ENCODE measurements at regions not wholly inside any gene's neighbourhood (a gene's known extent, or its start where the extent isn't known, plus 50 kb on each side); places are given as distances from the start of the nearest gene placed in this dataset.
A peak's percentile ranks its signal among the peaks of the same experiment; 100 is the strongest.

- in situ Hi-C loops (cut with HindIII; ENCODE audit: low sequenced_read_pairs) = no loop called here
- H3K4me3 ChIP-seq (ENCODE audit: low read depth, low read length) = no peak overlapping the region
- DNase-seq (ENCODE audit: low read depth, low spot score) = no peak
- no peak for TF ChIP-seq CTCF (IDR thresholded peaks at IDR 0.05; ENCODE audit: low read depth, low read length)
Observed at GRCh38 chrX:122092978-122093377, 1045.6 kb downstream of the GLUD2 start.

GRCh38 chrX:122094611-122095010 is 1047.2 kb downstream of the GLUD2 start:
- H3K4me3 ChIP-seq (ENCODE audit: low read depth, low read length) = no peak overlapping the region
- peak; percentile 23 for DNase-seq (ENCODE audit: low read depth, low spot score)
- TF ChIP-seq CTCF (IDR thresholded peaks at IDR 0.05; ENCODE audit: low read depth, low read length) = no peak
- in situ Hi-C loops (cut with HindIII; ENCODE audit: low sequenced_read_pairs) = no loop called here

GRCh38 chrX:122113376-122113775 is 1066.0 kb downstream of the GLUD2 start:
- no peak overlapping the region for H3K4me3 ChIP-seq (ENCODE audit: low read depth, low read length)
- DNase-seq (ENCODE audit: low read depth, low spot score) = no peak
- TF ChIP-seq CTCF (IDR thresholded peaks at IDR 0.05; ENCODE audit: low read depth, low read length) = no peak
- in situ Hi-C loops (cut with HindIII; ENCODE audit: low sequenced_read_pairs) = no loop called here

GRCh38 chrX:122113896-122114295 is 1066.5 kb downstream of the GLUD2 start:
- in situ Hi-C loops (cut with HindIII; ENCODE audit: low sequenced_read_pairs) = no loop called here
- no peak overlapping the region for H3K4me3 ChIP-seq (ENCODE audit: low read depth, low read length)
- no peak for TF ChIP-seq CTCF (IDR thresholded peaks at IDR 0.05; ENCODE audit: low read depth, low read length)
- DNase-seq (ENCODE audit: low read depth, low spot score) = no peak

- in situ Hi-C loops (cut with HindIII; ENCODE audit: low sequenced_read_pairs) = no loop called here
- no peak overlapping the region for H3K4me3 ChIP-seq (ENCODE audit: low read depth, low read length)
- TF ChIP-seq CTCF (IDR thresholded peaks at IDR 0.05; ENCODE audit: low read depth, low read length) = no peak
- no peak for DNase-seq (ENCODE audit: low read depth, low spot score)
Observed at GRCh38 chrX:122115604-122116003, 1068.2 kb downstream of the GLUD2 start.

- DNase-seq (ENCODE audit: low read depth, low spot score) = no peak
- in situ Hi-C loops (cut with HindIII; ENCODE audit: low sequenced_read_pairs) = no loop called here
- H3K4me3 ChIP-seq (ENCODE audit: low read depth, low read length) = no peak overlapping the region
- no peak for TF ChIP-seq CTCF (IDR thresholded peaks at IDR 0.05; ENCODE audit: low read depth, low read length)
Observed at GRCh38 chrX:122119361-122119760, 1064.7 kb upstream of the GRIA3 start.

GRCh38 chrX:122122274-122122673 is 1061.8 kb upstream of the GRIA3 start:
- in situ Hi-C loops (cut with HindIII; ENCODE audit: low sequenced_read_pairs) = no loop called here
- H3K4me3 ChIP-seq (ENCODE audit: low read depth, low read length) = no peak overlapping the region
- TF ChIP-seq CTCF (IDR thresholded peaks at IDR 0.05; ENCODE audit: low read depth, low read length) = no peak
- DNase-seq (ENCODE audit: low read depth, low spot score) = no peak
